ENCODE measurements at regions not wholly inside any gene's neighbourhood (a gene's known extent, or its start where the extent isn't known, plus 50 kb on each side); places are given as distances from the start of the nearest gene placed in this dataset.
A peak's percentile ranks its signal among the peaks of the same experiment; 100 is the strongest.

DNA sequence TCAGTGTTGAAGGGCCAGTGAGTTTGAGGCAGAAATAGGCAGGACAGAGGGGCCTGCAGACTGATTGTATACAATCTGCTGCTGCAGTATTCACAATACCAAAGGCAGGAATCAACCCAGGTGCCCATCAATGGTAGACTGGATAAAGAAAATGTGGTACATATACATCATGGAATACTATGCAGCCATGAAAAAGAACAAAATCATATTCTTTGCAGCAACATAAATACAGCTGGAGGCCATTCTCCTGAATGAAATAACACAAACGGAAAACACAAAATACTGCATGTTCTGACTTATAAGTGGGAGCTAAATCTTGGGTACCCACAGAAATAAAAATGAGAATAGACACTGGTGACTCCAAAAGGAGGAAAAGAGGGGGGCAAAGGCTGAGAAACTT, 485.1 kb downstream of the XYLT1 start:
- no peaks in the 10 kb centered on the region for H3K4me1 ChIP-seq
- H3K4me3 ChIP-seq, result no peak overlapping the region
- TF ChIP-seq POLR2A (IDR thresholded peaks at IDR 0.05), result no peak
- TF ChIP-seq, protein P1, sequence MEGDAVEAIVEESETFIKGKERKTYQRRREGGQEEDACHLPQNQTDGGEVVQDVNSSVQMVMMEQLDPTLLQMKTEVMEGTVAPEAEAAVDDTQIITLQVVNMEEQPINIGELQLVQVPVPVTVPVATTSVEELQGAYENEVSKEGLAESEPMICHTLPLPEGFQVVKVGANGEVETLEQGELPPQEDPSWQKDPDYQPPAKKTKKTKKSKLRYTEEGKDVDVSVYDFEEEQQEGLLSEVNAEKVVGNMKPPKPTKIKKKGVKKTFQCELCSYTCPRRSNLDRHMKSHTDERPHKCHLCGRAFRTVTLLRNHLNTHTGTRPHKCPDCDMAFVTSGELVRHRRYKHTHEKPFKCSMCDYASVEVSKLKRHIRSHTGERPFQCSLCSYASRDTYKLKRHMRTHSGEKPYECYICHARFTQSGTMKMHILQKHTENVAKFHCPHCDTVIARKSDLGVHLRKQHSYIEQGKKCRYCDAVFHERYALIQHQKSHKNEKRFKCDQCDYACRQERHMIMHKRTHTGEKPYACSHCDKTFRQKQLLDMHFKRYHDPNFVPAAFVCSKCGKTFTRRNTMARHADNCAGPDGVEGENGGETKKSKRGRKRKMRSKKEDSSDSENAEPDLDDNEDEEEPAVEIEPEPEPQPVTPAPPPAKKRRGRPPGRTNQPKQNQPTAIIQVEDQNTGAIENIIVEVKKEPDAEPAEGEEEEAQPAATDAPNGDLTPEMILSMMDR (IDR thresholded peaks at IDR 0.05), result no peak
- no peak for DNase-seq
- 56 to 59% methylated on average over 1 of the region's 1 CpG for WGBS, 2 donors
- intact Hi-C loops (cut with DNase I), result no loop called here
- H3K36me3 ChIP-seq, result no peaks in the 10 kb centered on the region
- H3K27me3 ChIP-seq, result no peaks in the 10 kb centered on the region
- H3K9me3 ChIP-seq, result no peaks in the 10 kb centered on the region
- no peak overlapping the region for H3K27ac ChIP-seq

- TF ChIP-seq, protein P1 (IDR thresholded peaks at IDR 0.05), result no peak
- no peak for TF ChIP-seq POLR2A (IDR thresholded peaks at IDR 0.05)
- Histone ChIP-seq H3K9me3 (no peaks in the 10 kb centered on the region), H3K36me3 (no peaks in the 10 kb centered on the region), H3K27ac (no peak overlapping the region), H3K4me3 (no peak overlapping the region), H3K4me1 (peaks cover 0 to 6% (median 0%) of the 10 kb centered on the region in 3 donors), H3K27me3 (no peaks in the 10 kb centered on the region)
- intact Hi-C loops (cut with DNase I), result no loop called here
- no peak for DNase-seq
- WGBS, 2 donors, result 65 to 80% methylated on average over 3 of the region's 3 CpGs
These were observed 481.8 kb downstream of the XYLT1 start for GRCh38 chr16:16988963-16989362.

DNA sequence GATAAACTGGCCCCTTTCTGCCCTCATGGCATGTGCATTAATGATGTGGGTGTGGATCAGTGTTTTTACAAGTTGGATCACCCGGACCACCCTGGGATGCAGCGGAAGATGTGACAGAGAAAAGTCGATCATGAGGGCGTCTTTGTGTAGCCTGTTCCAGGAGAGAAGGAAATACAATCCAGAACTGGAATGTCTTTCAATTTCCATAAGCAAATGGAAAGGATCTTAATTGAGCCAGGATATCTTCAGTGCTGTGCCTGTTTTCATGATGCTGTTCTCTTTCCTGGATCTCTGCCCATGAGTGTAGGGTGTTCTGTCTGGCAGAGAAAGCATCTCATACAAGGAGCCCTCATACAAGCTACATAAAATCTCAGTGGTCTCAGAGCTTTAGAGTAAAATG, 481.4 kb downstream of the XYLT1 start:
- DNase-seq, result no peak
- no peak for TF ChIP-seq POLR2A (IDR thresholded peaks at IDR 0.05)
- TF ChIP-seq, protein P1 (IDR thresholded peaks at IDR 0.05), result no peak
- Histone ChIP-seq H3K27me3 (no peaks in the 10 kb centered on the region), H3K9me3 (no peaks in the 10 kb centered on the region), H3K4me3 (no peak overlapping the region), H3K36me3 (no peaks in the 10 kb centered on the region), H3K4me1 (peaks cover 0 to 6% (median 0%) of the 10 kb centered on the region in 3 donors), H3K27ac (no peak overlapping the region)
- intact Hi-C loops (cut with DNase I), result no loop called here
- 68 to 89% methylated on average over 4 of the region's 4 CpGs for WGBS, 2 donors

GRCh38 chr16:16991711-16992110, 479.0 kb downstream of the XYLT1 start:
- H3K36me3 ChIP-seq, result no peaks in the 10 kb centered on the region
- WGBS, 2 donors, result 82 to 90% methylated on average over 4 of the region's 4 CpGs
- no peaks in the 10 kb centered on the region for H3K27me3 ChIP-seq
- intact Hi-C loops (cut with DNase I), result no loop called here
- H3K4me3 ChIP-seq, result no peak overlapping the region
- H3K4me1 ChIP-seq, result peaks cover 0 to 6% (median 0%) of the 10 kb centered on the region in 3 donors
- H3K9me3 ChIP-seq, result no peaks in the 10 kb centered on the region
- no peak for TF ChIP-seq POLR2A (IDR thresholded peaks at IDR 0.05)
- TF ChIP-seq, protein P1 (IDR thresholded peaks at IDR 0.05), result peak in 1 of 6 experiments; percentile 9
- no peak overlapping the region for H3K27ac ChIP-seq
- DNase-seq, result no peak

DNA sequence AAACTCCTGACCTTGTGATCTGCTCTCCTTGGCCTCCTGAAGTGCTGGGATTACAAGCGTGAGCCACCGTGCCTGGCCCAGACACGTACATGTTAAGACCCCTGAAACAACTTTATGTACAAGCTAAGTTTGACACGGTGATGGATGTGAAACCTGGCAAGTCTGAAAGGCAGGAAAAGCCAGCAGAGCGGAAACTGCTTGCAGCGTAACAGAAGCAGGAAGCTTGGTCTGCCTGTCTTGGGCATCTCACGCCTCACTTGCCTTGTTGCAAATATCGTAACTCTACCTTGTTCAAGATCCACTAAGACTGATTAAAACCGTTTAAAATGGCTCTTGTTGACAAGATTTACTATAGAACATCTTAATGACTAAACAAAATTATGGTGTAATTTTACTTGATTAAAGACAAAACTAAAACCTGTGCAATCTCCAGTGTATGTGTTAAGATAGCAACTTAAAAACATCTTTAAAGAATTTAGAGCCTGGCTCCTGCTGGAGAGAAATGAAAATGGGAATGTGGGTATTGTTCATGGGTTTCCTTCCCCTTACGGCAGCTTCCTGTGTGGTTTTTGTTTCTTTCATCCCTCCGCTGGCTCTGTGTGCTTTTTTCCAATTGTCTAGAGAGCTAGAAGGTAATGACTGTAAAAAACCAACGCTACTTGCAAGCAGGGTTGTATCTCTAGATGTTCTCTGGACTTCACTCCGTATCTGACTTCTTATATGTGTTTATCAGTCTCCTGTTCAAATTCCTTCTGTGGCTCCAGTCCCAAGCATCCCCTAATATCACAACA, 477.6 kb downstream of the XYLT1 start:
- H3K27me3 ChIP-seq, result no peaks in the 10 kb centered on the region
- H3K4me1 ChIP-seq, result peaks cover 0 to 6% (median 0%) of the 10 kb centered on the region in 3 donors
- no peaks in the 10 kb centered on the region for H3K9me3 ChIP-seq
- no peak for TF ChIP-seq POLR2A (IDR thresholded peaks at IDR 0.05)
- TF ChIP-seq, protein P1 (IDR thresholded peaks at IDR 0.05), result no peak
- no peaks in the 10 kb centered on the region for H3K36me3 ChIP-seq
- no peak for DNase-seq
- no peak overlapping the region for H3K4me3 ChIP-seq
- 28 to 44% methylated on average over 8 to 13 of the region's 13 CpGs for WGBS, 2 donors
- H3K27ac ChIP-seq, result no peak overlapping the region
- intact Hi-C loops (cut with DNase I), result no loop called here

Data from esophagus squamous epithelium (tissue), 5 donors.